SK-N-MC (cell line): ENCODE measurements at regions not wholly inside any gene's neighbourhood (a gene's known extent, or its start where the extent isn't known, plus 50 kb on each side); places are given as distances from the start of the nearest gene placed in this dataset.

ENCODE experiments used
- EZH2 ChIP-seq: fragments of 200-600 bp; sonication (generic); IDR thresholded peaks from one replicate; pipeline ENCODE4 v1.6.1; 2017; ENCODE audit warnings: antibody characterized with exemption
- FOXP2 ChIP-seq: optimal IDR thresholded peaks from 2 replicates; pipeline ENCODE3; 2011; ENCODE audit warnings: mild to moderate bottlenecking, moderate library complexity; ENCODE audit not compliant: insufficient read depth; ENCODE audit errors: extremely low read length, control extremely low read depth
- POLR2AphosphoS5 ChIP-seq: IDR thresholded peaks from 2 replicates; pipeline ENCODE4 v1.6.1; 2012; ENCODE audit warnings: mild to moderate bottlenecking, low read depth, low read length, borderline replicate concordance

DNA sequence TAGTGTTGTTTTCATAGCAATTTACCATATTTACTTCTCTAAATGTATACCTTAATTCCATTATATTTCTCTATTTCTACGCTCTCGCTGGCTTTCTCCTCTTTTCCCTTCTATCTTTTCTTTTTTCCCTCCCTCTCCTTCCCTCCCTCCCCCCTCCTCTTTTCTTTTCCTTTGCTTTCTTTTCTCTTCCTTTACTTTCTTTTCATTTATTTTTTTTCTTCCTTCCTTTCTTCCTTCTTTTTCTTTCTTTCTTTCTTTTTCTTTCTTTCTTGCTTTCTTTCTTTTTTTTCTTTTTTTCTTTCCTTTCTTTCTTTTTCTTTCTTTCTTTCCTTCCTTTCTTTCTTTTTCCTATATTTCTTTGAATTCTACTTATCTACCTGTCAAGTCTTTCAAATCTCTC, 533.0 kb upstream of the POT1 start:
- no peak for TF ChIP-seq EZH2
- no peak for TF ChIP-seq POLR2AphosphoS5
- TF ChIP-seq FOXP2: no peak
